HS-27A (cell line): ENCODE measurements at regions not wholly inside any gene's neighbourhood (a gene's known extent, or its start where the extent isn't known, plus 50 kb on each side); places are given as distances from the start of the nearest gene placed in this dataset.
"Not testable (repeated sequence)": the region's sequence is repeated elsewhere in the genome, so short reads cannot be mapped to it uniquely, and the experiment has no call there.

Source experiments
- DNase-seq: peaks from one replicate; pipeline ENCODE4 v3.0.0-alpha.2; 2012; ENCODE audit warnings: low read depth, missing footprints

DNA sequence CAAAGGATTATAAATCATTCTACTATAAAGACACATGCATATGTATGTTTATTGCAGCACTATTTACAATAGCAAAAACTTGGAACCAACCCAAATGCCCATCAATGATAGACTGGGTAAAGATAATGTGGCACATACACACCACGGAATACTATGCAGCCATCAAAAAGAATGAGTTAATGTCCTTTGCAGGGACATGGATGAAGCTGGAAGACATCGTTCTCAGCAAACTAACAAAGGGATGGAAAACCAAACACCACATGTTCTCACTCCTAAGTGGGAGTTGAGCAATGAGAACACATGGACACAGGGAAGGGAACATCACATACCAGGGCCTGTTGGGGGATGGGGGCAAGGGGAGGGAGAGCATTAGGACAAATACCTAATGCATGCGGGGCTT lies 133.2 kb downstream of the ATXN3L start:
- DNase-seq: not testable (repeated sequence)

DNA sequence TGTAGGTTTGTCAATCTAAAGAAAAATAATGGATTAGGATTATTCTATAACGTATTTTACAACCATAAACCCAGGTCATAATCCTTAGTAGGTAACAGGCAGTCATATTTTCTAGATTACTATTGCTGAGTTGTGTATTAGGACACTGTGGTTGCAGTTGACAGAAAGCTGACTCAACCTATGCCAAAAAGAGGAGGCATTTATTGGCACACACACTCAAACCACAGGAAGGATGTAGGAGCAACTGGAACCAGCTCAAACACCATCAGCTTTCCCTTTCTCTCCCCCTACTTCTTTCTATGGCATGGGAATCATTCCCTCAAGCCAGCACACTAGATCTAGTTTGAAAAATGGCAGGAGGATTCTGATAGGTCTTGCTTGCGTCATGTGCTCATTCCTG lies 136.4 kb upstream of the FAM9C start:
- DNase-seq: no peak

DNA sequence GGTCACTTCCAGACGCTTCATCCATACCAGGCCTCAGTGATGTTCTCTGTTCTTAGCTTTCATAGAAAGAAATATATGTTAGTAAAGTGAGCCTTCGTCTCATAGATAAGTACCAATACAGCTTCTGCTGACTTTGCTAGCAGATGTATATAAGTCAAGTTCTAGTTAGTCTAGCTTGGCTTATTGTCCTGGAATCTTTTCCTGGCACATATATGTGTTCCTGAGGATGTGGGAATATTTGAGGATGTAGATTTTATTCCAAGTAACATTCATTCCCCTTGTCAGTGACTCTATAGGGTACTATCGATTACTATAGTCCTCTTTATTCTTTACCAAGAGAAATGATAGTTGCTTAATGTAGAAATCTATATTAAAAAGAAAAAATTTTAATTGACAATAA lies 135.2 kb upstream of the FAM9C start:
- DNase-seq: no peak

DNA sequence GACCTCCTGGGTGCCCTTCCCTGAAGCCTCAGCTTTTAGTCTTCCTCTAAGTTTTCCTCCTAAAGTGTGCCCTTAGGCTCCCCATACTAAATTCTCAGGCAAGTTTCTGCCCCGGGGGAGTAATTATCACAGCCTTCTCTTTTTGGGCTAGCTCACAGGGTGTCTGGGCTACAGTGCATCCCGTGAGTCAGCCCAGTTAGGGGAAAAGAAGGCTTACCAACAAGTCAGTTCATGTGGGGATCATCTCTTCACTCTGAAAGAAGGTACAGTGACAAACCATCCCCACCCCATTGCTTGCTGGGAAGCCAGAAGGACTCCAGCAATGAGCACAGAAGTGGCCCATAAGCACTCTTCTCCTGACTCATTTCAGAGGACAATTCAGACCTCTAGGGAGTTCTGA lies 134.7 kb upstream of the FAM9C start:
- no peak for DNase-seq

DNA sequence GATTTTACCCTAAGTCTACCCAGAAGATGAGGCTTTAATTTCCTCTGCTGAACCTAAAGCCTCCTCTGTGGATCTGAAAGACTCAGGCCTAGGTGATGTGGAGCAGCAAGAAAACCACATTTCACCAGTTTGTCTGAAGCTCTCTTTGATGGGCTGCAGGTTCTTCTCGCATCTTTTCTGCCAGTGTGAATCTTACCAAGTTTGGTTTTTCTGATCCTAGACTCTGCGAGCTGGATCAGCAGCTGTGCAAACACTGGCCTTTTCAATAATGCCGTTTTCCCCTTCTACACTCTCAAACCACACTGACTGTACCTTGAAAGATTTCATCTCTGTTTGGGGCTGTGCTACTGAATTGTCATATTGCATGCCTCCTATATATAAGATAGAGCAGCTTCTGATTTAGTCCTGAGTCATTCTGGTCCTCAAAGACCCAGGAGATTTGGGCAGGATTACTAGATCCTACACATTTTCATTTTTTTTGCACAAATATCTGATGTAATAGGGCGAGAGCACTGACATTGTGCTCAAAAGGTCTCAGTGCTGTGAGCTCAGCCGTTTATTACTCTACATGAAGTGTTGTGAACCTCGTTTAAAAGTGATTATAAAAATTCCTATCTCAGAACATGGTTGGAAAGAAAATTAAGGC lies 133.6 kb upstream of the FAM9C start:
- DNase-seq: no peak

DNA sequence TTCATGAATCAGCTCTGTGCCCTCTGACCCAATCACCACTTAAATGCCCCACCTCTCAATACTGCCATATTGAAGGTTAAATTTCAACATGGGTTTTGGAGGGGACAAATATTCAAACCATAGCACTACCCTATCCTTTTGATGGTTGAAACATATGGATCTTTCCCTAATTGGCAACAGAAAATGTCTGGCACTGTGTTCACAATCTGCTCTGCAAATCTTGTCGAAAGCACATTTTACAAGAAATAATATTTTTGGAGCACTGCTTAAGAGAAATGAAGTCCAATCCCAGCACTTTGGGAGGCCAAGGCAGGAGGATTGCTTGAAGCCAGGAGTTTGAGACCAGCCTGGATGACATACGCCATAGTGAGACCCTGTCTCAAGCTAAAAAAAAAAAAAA lies 130.6 kb upstream of the FAM9C start:
- no peak for DNase-seq

DNA sequence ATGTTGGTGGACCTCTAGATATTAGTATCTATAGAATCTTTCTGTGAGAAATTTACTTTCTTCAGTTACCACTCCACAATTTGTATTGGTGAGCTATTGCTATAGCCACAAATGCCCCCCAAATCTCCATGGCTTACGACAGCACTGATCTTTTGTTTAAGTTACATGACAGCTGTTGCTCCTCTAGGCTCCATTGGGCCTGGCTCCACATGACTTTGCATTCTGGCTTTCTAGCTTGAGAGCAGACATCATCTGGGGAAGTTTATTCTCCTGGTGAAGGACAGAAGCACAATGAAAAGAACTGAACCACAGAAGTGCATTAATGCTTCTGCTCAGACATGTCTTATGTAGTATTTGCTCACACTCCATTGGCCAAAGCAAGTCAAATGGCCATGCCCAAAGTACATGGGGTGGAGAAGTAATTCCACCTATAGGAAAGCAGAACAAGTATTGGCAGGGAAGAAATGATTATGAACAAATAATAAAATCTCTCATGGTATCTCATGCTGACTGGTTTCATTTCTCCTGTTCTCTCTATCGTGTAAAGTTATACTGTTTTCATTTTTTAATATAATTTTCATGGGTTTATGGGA lies 126.6 kb upstream of the FAM9C start:
- DNase-seq: no peak

DNA sequence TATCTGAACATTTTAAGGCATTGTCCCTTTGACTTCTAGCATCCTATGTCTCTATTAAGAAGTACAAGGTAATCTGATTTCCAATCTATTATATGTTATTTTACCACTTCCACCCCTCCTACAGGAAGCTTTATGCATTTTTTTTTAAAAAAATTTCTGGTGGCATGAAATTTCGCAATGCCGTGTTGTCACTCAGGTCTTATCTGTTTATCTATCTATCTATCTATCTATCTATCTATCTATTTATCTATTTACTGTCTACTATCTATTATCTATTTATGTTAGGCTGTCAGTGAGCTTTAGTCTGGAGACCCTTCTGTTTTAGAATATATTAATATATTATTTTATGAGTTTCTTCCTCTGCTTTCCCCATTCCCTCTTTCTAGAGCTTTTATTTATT lies 125.3 kb upstream of the FAM9C start:
- no peak for DNase-seq

DNA sequence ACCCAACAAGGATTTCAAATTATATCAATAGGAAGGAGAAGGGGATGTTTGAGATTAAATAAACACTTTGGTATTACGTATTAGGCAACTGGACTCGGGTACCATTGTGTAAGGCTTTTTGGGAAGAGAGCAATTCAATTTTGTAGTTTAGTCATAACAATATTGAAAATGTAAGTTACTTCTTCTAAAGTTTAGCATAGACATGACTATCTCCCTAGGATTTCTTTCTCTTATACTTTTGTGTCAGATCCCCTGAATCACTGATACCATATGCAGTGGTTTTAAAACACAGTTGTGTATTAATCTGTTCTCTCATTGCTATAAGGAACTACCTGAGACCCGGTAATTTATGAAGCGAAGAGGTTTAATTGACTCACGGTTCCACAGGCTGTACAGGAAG lies 123.8 kb upstream of the FAM9C start:
- no peak for DNase-seq

DNA sequence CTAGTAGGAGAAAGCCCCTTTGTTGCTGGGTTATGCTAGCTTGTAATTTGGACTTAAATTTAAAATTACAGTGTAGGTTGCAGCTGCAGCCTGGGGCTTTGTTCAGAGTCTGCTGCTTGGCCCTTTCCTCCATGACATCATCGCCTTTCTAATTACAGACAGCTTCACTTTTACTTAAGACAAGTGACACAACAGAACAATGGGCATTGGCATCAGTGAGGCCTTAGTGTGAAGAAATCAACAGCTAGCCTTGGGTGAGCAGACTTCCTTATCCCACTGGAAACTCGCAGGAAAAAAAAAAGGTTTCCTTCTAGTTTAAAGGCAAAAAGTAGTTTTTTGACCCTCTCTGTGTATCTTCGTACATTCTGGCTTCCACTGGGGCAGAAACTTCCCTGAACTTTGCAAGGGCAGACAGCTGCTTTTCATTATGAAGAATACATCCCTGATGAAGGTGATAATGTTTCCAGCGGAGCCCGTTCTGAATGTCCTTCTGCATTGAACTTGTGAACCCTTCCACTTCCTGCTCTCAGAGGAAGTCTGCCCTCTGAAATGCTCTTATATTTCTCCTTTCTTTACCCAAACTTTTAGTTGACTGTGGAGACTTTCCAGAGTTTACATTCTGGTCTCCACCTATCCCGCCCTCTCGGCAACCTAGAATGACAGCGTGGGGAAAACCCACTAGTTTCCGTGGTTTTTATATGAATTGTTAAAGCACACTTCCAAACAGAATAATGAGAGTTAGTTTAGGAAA lies 123.2 kb upstream of the FAM9C start:
- DNase-seq: no peak

DNA sequence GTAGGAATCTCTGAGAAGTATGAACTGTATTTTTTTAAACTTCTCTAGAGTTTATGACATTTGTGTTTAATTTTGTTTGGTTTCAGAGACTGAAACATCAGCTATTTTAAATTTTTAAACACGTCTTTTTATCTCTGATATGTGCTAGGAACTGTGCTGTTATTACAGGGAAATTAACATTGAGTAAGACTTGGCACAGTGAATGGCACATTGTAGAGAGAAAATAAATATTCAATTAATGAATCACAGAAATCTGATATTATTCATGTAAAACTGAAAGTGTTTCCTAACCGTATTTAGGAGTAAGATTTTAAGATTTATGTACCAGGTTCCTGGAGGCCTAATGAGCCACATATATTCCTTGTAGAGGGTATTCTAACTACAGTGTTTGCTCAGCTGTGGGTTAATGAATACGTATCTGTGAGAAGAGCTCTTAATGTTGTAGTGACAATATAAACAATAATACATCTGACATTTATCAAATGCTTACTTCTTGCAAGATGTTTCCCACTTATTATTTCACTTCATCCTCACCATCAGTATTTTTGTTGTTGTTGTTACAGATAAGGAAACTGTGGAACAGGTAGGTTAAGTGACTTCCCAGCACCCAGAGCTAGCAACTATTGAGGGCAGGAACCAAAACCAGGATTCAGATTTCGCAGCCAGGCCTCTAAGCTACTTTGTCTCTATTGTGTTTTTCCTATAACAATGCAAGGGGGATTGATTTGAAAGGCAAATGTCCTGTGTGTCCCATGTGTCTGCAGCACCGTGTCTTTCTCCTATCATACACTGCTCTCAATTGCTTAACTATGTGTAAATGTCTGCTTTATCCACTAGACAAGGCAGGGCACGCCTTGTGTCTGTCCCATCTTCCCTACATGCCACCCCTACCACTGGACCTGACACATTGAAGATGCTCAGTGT lies 121.1 kb upstream of the FAM9C start:
- no peak for DNase-seq

DNA sequence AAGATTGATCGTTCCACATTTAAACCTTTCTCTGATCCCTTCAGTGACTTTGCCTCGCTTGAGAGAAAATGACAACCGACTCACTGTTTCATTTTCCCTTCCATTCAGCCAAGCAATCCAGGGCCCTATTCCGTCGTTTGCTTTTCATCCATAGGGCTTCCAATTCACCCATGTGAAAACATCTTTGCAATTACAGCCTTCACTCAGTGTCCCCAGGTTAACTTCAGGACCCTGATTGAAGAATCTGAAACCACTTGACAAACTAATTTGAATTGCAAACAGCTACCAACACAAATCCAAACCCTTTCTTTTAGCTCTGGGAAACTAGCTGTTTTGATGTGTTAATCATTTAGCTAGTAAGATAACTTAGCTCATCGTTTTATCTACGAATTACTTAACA lies 120.2 kb upstream of the FAM9C start:
- no peak for DNase-seq

DNA sequence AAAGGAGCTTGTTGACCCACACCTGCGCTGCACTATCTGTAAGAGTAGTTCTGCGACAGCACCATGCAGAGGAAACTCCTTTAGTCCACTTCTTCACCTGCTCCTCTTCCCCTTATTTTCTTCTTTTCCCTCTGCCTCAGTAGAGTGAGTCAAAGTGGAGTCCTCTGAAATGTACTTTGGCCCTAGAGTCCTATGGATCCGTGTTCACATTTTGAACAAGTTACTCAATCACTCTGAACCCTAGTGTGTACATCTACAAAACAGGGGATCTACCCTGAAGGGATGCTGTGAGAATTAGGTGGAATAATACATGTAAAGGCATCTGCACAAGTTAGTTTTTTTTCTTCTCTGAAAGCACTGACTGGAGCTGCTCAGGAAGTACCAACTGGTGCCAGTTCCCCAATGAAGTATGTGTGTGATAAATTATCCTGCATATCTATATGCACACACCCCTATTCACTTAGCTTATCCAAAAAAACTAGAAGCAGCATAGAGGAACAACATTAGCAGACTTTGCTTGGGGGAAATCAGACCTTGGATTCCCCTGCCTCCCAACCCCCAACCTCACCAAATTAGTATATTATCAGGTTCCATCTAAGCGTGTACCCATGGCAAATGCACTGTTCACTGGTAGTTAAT lies 118.5 kb upstream of the FAM9C start:
- no peak for DNase-seq

DNA sequence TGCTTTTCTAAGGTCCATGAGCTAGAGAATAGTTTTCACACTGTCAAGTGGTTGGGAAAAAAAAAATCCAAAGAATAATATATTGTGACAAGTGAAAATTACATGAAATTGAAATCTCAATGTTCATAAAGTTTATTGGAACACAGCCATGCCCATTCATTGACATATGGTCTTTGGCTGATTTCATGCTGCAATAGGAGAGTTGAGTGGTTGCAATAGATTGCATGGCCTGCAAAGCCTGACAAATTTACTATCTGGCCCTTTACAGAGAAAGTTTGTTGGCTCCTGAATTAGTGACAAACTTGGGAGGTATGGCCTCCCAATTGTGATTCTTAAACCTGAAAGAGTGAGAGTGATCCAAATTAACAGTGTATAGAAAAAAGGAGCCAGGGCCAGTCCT lies 115.5 kb upstream of the FAM9C start:
- no peak for DNase-seq

DNA sequence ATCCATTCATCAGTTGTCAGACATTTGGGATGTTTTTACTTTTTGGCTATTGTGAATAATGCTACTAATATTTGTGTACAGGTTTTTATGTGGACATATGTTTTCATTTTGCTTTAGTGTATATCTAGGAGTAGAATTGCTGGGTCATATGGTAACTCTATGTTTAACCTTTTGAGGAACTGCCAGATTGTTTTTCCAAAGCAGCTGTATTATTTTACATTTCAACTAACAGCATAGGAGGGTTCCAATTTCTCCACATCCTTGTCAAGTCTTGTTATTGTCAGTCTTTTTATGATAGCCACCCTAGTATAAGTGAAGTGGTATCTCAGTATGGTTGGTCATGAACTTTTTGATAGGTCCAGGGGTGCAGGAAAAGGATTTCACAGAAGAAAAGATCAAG lies 114.5 kb upstream of the FAM9C start:
- DNase-seq: no peak

DNA sequence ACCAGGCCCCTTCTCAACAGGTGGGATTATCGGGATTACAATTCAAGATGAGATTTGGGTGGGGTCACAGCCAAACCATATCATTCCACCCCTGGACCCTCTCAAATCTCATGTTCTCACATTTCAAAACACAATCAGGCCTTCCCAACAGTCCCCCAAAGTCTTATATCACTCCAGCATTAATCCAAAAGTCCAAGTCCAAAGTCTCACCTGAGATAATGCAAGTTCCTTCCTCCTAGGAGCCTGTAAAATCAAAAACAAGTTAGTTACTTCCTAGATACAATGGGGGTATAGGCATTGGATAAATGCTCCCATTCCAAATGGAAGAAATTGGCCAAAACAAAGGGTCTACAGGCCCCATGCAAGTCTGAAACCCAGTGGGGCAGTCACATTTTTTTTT lies 111.1 kb upstream of the FAM9C start:
- DNase-seq: not testable (repeated sequence)

DNA sequence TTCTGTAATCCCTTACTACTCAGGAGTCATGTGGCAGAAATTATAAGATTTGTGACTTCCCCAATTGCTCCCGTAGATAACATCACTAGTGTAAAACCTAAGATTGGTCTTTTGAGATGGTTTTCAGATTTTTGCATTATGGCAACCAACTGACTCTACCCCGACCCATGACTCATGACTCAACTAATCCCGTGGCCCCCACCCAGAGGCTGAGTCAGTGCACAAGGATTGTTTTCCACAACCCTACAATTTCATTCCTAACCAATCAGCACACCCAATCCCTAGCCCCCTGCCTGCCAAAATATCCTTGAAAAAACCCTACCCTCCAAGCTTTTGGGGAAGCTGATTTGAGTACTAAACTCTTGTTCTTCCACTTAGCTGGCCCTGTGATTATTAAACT lies 109.4 kb upstream of the FAM9C start:
- DNase-seq: peak; percentile 26

DNA sequence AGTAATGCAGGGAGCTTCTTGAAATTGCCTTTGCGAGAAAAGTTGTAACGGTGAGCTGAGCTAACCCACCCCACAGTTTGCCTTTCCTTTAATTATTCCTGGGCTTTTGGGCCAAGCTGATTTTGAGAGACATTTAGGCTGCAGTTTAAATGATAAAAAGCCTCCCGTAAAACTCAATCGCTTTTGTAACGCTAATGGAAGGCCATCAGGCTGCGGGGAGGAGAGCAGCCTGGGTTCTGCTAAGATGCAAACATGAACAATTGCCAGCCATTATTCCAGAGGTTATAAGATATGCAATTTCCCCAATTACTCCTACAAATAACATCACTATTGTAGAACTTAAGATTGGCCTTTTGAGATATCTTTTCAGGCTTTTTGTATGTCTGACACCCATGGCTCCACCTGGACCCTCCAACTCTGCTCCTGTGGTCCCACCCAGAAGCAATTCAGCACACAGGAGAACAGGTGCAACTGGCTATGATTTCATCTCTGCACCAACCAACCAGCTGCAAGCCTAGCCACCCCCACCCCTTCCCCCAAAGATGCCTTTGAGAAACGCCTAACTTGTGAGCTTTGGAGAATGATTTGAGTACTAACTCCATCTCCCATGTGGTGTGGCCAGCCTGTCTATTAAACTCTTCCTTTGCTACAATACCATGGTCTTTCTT lies 108.2 kb upstream of the FAM9C start:
- DNase-seq: no peak

DNA sequence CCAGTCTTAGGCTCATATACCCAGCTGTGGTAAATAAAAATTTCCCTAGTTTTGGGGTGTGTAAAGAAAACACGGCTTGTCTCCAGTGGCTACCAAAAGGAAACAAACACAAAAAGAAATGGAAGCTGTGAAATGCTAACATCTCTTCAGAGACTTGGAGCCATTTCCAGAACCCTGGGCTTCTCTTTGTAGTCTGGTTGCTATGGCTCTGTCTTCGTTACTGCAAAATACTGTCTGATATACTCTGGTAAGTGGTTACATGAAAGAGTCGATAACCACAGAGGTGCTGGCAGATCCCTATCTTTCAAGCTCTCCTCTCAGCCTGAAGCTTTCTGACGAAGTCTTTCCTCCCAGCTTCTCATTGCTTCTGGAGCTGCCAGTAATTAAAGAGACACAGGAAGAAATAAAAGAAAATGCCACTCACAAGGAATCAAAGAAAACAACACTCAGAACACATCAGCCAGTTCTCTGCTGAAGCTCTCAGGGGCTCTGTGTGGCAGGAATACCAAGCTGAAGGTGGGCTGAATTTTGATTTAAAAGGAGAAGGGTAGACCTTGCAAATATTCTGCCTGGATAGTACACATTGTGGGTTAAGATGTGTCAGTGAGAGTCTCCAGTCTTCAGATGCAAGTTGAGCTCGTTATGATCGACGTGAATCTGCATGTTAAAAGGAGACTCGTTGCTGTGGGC lies 107.6 kb upstream of the FAM9C start:
- DNase-seq: no peak

DNA sequence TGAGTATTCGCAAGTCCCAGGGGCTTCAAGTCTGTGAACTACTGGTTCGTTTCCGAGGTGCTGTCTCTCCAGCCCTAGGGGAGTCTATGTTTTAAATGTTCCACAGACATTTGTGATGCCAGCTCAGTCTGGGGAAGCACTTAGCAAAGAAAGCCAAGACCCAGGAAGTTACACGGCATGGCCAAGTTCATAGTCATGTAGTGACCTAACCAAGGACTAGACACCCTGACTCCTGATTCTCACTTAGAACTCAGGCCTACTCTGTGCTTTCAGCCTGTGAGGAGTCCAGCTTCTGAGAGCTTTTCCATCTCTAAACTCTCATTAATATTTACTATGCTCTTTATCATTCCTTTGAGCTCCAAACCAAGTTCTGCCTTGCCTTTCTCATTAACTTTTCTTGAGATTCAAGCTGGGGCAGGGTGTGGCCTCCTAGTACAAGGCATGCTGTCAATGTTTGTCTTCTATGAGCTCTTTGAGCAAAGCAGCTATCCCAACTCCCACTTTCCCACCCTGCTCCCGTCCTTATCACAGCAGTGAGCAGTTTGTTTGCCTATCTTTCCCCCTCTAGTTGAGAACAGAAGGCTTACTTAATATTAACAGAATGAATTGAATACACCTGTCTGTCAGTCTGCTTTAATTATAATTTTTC lies 105.4 kb upstream of the FAM9C start:
- DNase-seq: no peak
